GM23248 (cell line): ENCODE measurements at regions not wholly inside any gene's neighbourhood (a gene's known extent, or its start where the extent isn't known, plus 50 kb on each side); places are given as distances from the start of the nearest gene placed in this dataset.

Experiments used
- DNase-seq: peaks from one replicate; pipeline ENCODE4 v3.0.0-alpha.2; 2015
- H2AFZ ChIP-seq: fragments of 200-600 bp; sonication (generic); 2 replicates; pipeline ENCODE4 v1.6.1; 2016; ENCODE audit warnings: antibody characterized with exemption
- H3F3A ChIP-seq: fragments of 200-600 bp; sonication (generic); 2 replicates; pipeline ENCODE4 v1.6.1; 2016; ENCODE audit warnings: mild to moderate bottlenecking, antibody characterized with exemption, mixed run types; ENCODE audit not compliant: insufficient read depth
- H3K27ac ChIP-seq: fragments of 200-600 bp; sonication (generic); 2 replicates; pipeline ENCODE4 v1.5.1; 2016; ENCODE audit warnings: mild to moderate bottlenecking
- H3K27me3 ChIP-seq: fragments of 200-600 bp; sonication (generic); replicated peaks from 2 replicates; pipeline ENCODE4 v1.6.1; 2016; ENCODE audit warnings: mild to moderate bottlenecking; ENCODE audit not compliant: insufficient read depth
- H3K36me3 ChIP-seq: fragments of 200-600 bp; sonication (generic); 2 replicates; pipeline ENCODE4 v1.6.1; 2016; ENCODE audit warnings: low read depth, mild to moderate bottlenecking
- H3K4me1 ChIP-seq: fragments of 200-600 bp; sonication (generic); 2 replicates; pipeline ENCODE4 v1.6.1; 2016; ENCODE audit warnings: mild to moderate bottlenecking; ENCODE audit not compliant: insufficient read depth
- H3K4me2 ChIP-seq: fragments of 200-600 bp; sonication (generic); one replicate; pipeline ENCODE4 v1.6.1; 2016; ENCODE audit warnings: mild to moderate bottlenecking; ENCODE audit not compliant: unreplicated experiment
- H3K4me3 ChIP-seq: fragments of 200-600 bp; sonication (generic); 2 replicates; pipeline ENCODE4 v1.5.1; 2016; ENCODE audit warnings: mild to moderate bottlenecking
- H3K79me2 ChIP-seq: fragments of 200-600 bp; sonication (generic); 2 replicates; pipeline ENCODE4 v1.6.1; 2016; ENCODE audit warnings: mild to moderate bottlenecking; ENCODE audit not compliant: insufficient read depth
- H3K9ac ChIP-seq: fragments of 200-600 bp; sonication (generic); 2 replicates; pipeline ENCODE4 v1.6.1; 2016; ENCODE audit warnings: mild to moderate bottlenecking
- H3K9me2 ChIP-seq: fragments of 200-600 bp; sonication (generic); 2 replicates; pipeline ENCODE4 v1.6.1; 2016; ENCODE audit warnings: mixed run types, mild to moderate bottlenecking, moderate library complexity; ENCODE audit not compliant: insufficient read depth
- H3K9me3 ChIP-seq: fragments of 200-600 bp; sonication (generic); one replicate; pipeline ENCODE4 v1.6.1; 2017; ENCODE audit warnings: low read depth
- H4K20me1 ChIP-seq: fragments of 200-600 bp; sonication (generic); 2 replicates; pipeline ENCODE4 v1.6.0; 2016; ENCODE audit not compliant: insufficient read depth
- EZH2 ChIP-seq: fragments of 200-600 bp; sonication (generic); IDR thresholded peaks from 2 replicates; pipeline ENCODE4 v1.6.1; 2018; ENCODE audit warnings: antibody characterized with exemption, mild to moderate bottlenecking; ENCODE audit not compliant: insufficient read depth, poor library complexity, severe bottlenecking
- EZH2phosphoT487 ChIP-seq: fragments of 200-600 bp; sonication (generic); IDR thresholded peaks from 2 replicates; pipeline ENCODE4 v1.6.1; 2018; ENCODE audit warnings: antibody characterized with exemption, moderate library complexity, mild to moderate bottlenecking, low read depth; ENCODE audit not compliant: insufficient read depth
- WGBS, 2 experiments: methylation state at CpG; one replicate each; pipeline ENCODE4 v1.1.6; 2015 to 2017; ENCODE audit warnings: low lambda C conversion rate in 2 of 2, low coverage in 1 of 2; ENCODE audit errors: missing lambda C conversion rate in 2 of 2; 5-methylcytosine and 5-hydroxymethylcytosine counted together
- in situ Hi-C: fragments of 300-500 bp; cut with MboI; formaldehyde crosslinking; loops from 2 replicates; pipeline ENCODE4 v1.15.0; 2020

DNA sequence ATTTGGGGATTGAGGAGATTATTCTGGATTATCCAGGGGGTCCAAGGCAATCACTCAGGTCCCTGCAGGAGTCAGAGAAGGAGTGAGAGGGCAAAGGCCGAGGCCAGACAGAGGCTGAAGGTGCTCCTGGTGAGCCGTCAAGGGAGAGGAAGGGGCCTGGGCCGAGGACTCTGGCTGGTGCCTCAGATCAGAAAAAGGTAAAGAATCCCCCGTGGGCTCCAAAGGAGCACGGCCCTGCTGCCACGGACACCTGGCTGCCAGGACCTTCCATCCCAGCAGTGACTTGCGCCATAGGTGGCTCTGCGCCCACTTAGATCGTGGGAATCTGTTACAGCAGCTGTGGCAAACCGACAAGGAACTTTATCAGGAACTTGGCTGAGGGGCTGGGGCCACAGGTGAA is 374.8 kb upstream of the MYT1L start:
- Histone ChIP-seq H3K27ac (no peak overlapping the region), H3K27me3 (no peaks in the 10 kb centered on the region), H4K20me1 (no peaks in the 10 kb centered on the region), H3K9ac (no peak overlapping the region), H3F3A (no peaks in the 10 kb centered on the region), H3K9me3 (no peaks in the 10 kb centered on the region), H3K4me2 (no peak overlapping the region), H2AFZ (no peak overlapping the region), H3K79me2 (no peaks in the 10 kb centered on the region), H3K4me1 (no peaks in the 10 kb centered on the region), H3K9me2 (no peaks in the 10 kb centered on the region), H3K36me3 (no peaks in the 10 kb centered on the region), H3K4me3 (no peak overlapping the region)
- no peak for DNase-seq
- 37 to 42% methylated on average over 10 of the region's 10 CpGs for WGBS, 2 experiments
- in situ Hi-C loops = no loop called here
- no peak for TF ChIP-seq EZH2phosphoT487
- no peak for TF ChIP-seq EZH2

DNA sequence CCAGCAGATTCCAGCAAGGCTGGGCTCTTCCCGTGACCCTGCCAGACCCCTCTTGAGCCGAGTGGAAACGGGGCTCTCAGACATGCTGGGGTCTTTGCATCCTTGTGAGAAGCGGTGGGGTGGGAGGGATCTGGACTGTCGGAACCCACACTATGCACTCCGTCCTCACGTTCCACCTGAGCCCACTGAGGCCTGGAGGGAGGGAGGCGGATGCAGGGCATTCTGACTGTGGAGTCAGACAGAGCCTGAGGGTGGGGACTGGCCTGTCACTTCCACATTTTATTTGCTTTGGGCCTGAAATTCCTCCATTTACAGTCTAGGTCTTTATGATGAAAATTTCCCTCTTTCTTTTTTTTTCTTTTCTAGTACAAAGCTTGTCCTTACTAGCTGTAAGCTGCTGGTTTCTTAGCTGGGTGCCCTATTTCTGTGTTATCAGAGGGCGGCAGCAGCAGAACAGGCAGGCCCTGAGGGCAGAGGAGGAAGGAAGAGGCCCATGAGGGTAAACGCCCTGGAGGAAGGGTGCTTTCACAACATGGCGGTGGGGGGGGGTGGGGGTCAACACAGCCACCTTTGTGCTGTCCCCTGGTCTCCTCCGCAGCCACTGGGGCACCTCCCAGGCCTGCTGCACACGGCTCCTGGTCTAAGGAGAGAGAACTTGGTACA is 373.5 kb upstream of the MYT1L start:
- Histone ChIP-seq H3K27ac (no peak overlapping the region), H3K9me2 (no peaks in the 10 kb centered on the region), H3K27me3 (no peaks in the 10 kb centered on the region), H3K4me2 (no peak overlapping the region), H4K20me1 (no peaks in the 10 kb centered on the region), H3K9ac (no peak overlapping the region), H3F3A (no peaks in the 10 kb centered on the region), H3K4me3 (no peak overlapping the region), H3K79me2 (no peaks in the 10 kb centered on the region), H3K4me1 (no peaks in the 10 kb centered on the region), H3K36me3 (no peaks in the 10 kb centered on the region), H2AFZ (no peak overlapping the region), H3K9me3 (no peaks in the 10 kb centered on the region)
- in situ Hi-C loops = no loop called here
- WGBS, 2 experiments = 40 to 43% methylated on average over 12 to 13 of the region's 13 CpGs
- TF ChIP-seq EZH2 = no peak
- no peak for TF ChIP-seq EZH2phosphoT487
- DNase-seq = no peak

DNA sequence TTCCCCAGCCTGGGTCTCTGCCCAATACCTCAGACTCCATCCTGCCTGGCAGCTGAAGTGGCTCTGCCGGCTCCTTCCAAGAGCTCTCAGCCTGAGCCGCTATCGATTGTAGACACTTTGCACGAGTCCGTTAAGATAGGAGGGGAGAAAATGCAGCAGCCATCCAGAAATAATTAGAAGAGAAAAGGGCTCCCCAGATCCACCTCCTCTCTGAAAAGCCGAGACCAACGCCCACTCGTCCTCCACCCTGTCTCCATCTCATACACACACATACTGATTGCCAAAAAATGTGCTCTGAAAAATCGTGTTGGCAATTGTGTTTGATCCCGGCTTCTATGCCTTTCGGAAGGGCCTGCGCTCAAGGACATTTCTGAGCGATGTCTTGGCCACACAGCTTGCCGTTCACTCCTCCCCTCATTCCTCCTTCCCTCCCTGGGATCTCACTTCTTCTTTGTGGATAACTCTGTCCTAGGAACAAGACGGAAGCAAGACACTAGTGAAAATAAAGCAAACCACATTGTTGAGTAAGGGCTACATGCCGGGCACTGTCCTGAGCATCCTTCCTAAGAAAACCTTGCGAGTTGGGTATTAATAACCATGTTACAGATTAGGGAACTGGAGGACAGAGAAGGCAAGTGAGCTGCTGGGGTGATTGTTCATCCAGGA is 372.8 kb upstream of the MYT1L start:
- Histone ChIP-seq H3F3A (no peaks in the 10 kb centered on the region), H3K4me2 (no peak overlapping the region), H3K27me3 (no peaks in the 10 kb centered on the region), H3K36me3 (no peaks in the 10 kb centered on the region), H3K9me3 (no peaks in the 10 kb centered on the region), H3K9ac (no peak overlapping the region), H3K27ac (no peak overlapping the region), H4K20me1 (no peaks in the 10 kb centered on the region), H2AFZ (no peak overlapping the region), H3K79me2 (no peaks in the 10 kb centered on the region), H3K4me3 (no peak overlapping the region), H3K9me2 (no peaks in the 10 kb centered on the region), H3K4me1 (no peaks in the 10 kb centered on the region)
- WGBS, 2 experiments = 52 to 53% methylated on average over 15 to 17 of the region's 17 CpGs
- in situ Hi-C loops = no loop called here
- DNase-seq = no peak
- TF ChIP-seq EZH2phosphoT487 (no peak), EZH2 (no peak)

DNA sequence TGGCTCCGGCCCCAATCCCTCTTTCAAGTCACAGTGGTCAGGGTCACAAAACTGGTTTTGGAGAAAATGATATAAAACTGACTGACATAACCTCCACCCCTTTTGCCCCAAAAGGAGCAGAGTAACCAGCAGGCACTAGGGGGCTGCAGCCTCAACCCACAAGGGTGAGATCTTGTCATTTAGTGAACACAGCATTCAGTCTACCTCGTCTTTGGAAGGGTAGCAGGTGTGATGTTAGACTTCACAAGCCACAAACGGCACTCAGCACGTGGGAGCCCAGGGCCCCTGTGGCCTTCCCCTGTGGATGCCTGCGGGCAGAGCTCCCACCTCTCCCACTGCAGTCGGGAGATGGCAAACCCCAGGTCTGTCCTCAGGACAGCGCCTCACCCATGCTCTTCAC is 372.1 kb upstream of the MYT1L start:
- Histone ChIP-seq H3K4me1 (no peaks in the 10 kb centered on the region), H3F3A (no peaks in the 10 kb centered on the region), H3K79me2 (no peaks in the 10 kb centered on the region), H3K9me3 (no peaks in the 10 kb centered on the region), H3K27me3 (no peaks in the 10 kb centered on the region), H3K4me2 (no peak overlapping the region), H3K9me2 (no peaks in the 10 kb centered on the region), H3K9ac (no peak overlapping the region), H4K20me1 (no peaks in the 10 kb centered on the region), H2AFZ (no peak overlapping the region), H3K4me3 (no peak overlapping the region), H3K36me3 (no peaks in the 10 kb centered on the region), H3K27ac (no peak overlapping the region)
- no peak for TF ChIP-seq EZH2
- no peak for TF ChIP-seq EZH2phosphoT487
- in situ Hi-C loops = no loop called here
- WGBS, 2 experiments = 49 to 53% methylated on average over 7 of the region's 7 CpGs
- DNase-seq = no peak

DNA sequence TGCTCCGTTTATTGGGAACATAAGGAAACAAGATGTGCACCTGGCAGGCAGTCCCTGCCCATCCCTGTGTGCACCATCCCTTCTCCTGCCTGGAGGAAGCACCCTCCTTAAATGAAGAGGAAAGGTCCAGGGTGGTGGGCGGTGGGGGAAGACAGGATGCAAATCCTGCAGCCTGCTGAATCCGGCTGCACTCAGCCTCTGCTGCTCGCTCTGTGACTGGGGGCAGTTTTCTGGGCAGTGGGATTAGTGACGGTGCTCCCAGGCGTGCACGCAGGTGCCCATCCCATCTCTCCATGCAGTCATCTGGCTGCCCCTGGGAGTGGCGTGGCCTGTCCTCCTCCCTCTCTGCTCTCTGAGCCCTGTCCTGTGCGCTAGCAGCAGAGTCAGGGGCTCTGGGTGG is 371.3 kb upstream of the MYT1L start:
- no peak overlapping the region for H3K9ac ChIP-seq
- no peaks in the 10 kb centered on the region for H3K9me3 ChIP-seq
- no peaks in the 10 kb centered on the region for H3K27me3 ChIP-seq
- no peak overlapping the region for H3K27ac ChIP-seq
- no peaks in the 10 kb centered on the region for H4K20me1 ChIP-seq
- no peaks in the 10 kb centered on the region for H3F3A ChIP-seq
- no peak overlapping the region for H2AFZ ChIP-seq
- H3K79me2 ChIP-seq = no peaks in the 10 kb centered on the region
- no peak for DNase-seq
- H3K9me2 ChIP-seq = no peaks in the 10 kb centered on the region
- H3K36me3 ChIP-seq = no peaks in the 10 kb centered on the region
- H3K4me2 ChIP-seq = no peak overlapping the region
- no peak for TF ChIP-seq EZH2
- no peak for TF ChIP-seq EZH2phosphoT487
- in situ Hi-C loops = no loop called here
- H3K4me1 ChIP-seq = no peaks in the 10 kb centered on the region
- WGBS, 2 experiments = 50 to 51% methylated on average over 9 of the region's 9 CpGs
- H3K4me3 ChIP-seq = no peak overlapping the region
